ENCODE measurements at regions not wholly inside any gene's neighbourhood (a gene's known extent, or its start where the extent isn't known, plus 50 kb on each side); places are given as distances from the start of the nearest gene placed in this dataset.

- TF ChIP-seq FOXP4 (CRISPR knock-in tag; IDR thresholded peaks at IDR 0.05; ENCODE audit: borderline replicate concordance) (no peak), HDGF (IDR thresholded peaks at IDR 0.05) (peak; percentile 89), PTTG1 (tag; IDR thresholded peaks at IDR 0.05; ENCODE audit: low read depth) (no peak), NR1H2 (CRISPR knock-in tag; IDR thresholded peaks at IDR 0.05) (no peak), BMI1 (IDR thresholded peaks at IDR 0.05; ENCODE audit: low read length) (no peak), ETV6 (IDR thresholded peaks at IDR 0.05; ENCODE audit: borderline replicate concordance in 1 of 2, low read depth in 2 of 2, low read length in 1 of 2) (no peak), ETV6 (CRISPR knock-in tag; IDR thresholded peaks at IDR 0.05; ENCODE audit: borderline replicate concordance) (no peak), MGA (IDR thresholded peaks at IDR 0.05) (peak; percentile 93), ZNF77 (CRISPR knock-in tag; IDR thresholded peaks at IDR 0.05) (no peak), NELFE (IDR thresholded peaks at IDR 0.05; ENCODE audit: insufficient read depth, insufficient read length) (no peak), GABPA (tag; conservative IDR thresholded peaks at IDR 0.05; ENCODE audit: low read depth) (no peak), DACH1 (IDR thresholded peaks at IDR 0.05; ENCODE audit: partially characterized antibody) (no peak), SP2 (IDR thresholded peaks at IDR 0.05; ENCODE audit: extremely low read depth, low read depth, low read length, poor library complexity, severe bottlenecking) (no peak)
These were observed 187.4 kb downstream of the ZEB2 start (continued) for GRCh38 chr2:144332356-144333142.
